ENCODE measurements at regions not wholly inside any gene's neighbourhood (a gene's known extent, or its start where the extent isn't known, plus 50 kb on each side); places are given as distances from the start of the nearest gene placed in this dataset.

DNA sequence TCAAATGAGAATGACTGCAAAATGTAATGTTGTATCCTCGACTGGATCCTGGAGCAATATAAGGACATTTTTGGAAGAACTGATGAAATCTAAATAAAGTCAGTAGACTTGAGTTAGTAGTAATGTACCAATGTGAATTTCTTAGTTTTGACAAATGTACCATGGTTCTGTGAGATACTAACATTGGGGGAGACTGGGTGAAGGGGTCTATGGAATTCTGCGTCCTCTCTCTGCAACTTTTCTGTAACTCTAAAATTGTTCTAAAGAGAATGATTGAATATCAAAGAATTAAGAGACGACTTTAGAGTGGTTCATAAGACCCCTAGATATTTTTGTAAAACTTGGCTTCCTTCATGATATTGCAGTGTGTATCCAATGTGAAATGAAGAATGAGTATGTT is 59.2 kb upstream of the KAZN start (continued):
- no peak for TF ChIP-seq MAZ (IDR thresholded peaks at IDR 0.05; ENCODE audit: borderline replicate concordance, low read depth, low read length)
- TF ChIP-seq HDAC2 (IDR thresholded peaks at IDR 0.05), result no peak

DNA sequence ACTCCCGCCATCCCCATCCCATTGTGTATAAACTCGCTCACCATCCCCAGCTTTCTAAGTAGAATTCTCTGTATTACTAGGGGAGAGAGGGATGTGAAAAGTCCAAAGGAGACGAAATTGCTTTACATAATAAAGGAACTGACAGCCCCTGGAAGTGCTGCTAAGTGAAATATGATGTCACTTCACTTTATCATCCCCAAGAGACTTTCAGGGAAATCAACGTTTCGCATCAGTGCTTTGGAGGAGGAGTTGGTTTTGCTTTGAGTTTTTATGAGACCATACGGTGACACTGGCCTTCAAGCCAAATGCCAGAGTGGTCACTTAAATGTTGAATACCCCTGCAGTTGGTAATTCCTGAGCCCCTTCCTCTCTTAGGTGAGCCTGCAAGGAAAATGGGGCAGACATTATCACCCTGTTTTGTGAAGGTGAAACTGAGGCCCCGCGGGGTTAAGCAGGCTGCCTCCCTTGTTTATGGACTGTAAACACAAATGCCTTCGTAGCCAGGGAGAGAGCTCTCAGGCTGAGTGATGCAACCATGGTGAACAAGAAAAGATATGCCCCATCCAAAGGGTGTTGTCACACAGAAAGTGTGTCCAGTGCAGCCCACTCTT is 58.4 kb upstream of the KAZN start:
- FAIRE-seq (no peak), DNase-seq (ENCODE audit: low read depth in 1 of 2, low spot score in 1 of 2) (no peak), ATAC-seq (no peak)
- WGBS (ENCODE audit: missing lambda C conversion rate), result 31% methylated on average over 9 of the region's 9 CpGs
- TF ChIP-seq FOXS1 (CRISPR knock-in tag; IDR thresholded peaks at IDR 0.05) (no peak), HOXA7 (CRISPR knock-in tag; IDR thresholded peaks at IDR 0.05) (no peak), PHF8 (IDR thresholded peaks at IDR 0.05; ENCODE audit: borderline replicate concordance, low read depth) (no peak), RAD21 (conservative IDR thresholded peaks at IDR 0.05 in 1 of 2, IDR thresholded peaks at IDR 0.05 in 1 of 2) (no peak), EP300 (IDR thresholded peaks at IDR 0.05) (no peak), NR3C1 (IDR thresholded peaks at IDR 0.05) (no peak), FOSB (CRISPR knock-in tag; IDR thresholded peaks at IDR 0.05) (no peak), ZFP36 (IDR thresholded peaks at IDR 0.05; ENCODE audit: borderline replicate concordance, partially characterized antibody) (no peak), POLR2A (IDR thresholded peaks at IDR 0.05; ENCODE audit: low read length) (no peak), EHMT2 (IDR thresholded peaks at IDR 0.05; ENCODE audit: low read depth) (no peak), POLR2AphosphoS2 (conservative IDR thresholded peaks at IDR 0.05; ENCODE audit: low read length) (no peak), CBX2 (IDR thresholded peaks at IDR 0.05; ENCODE audit: borderline replicate concordance, low read depth) (no peak)
- TF ChIP-seq, protein P1, sequence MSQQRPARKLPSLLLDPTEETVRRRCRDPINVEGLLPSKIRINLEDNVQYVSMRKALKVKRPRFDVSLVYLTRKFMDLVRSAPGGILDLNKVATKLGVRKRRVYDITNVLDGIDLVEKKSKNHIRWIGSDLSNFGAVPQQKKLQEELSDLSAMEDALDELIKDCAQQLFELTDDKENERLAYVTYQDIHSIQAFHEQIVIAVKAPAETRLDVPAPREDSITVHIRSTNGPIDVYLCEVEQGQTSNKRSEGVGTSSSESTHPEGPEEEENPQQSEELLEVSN (IDR thresholded peaks at IDR 0.05; ENCODE audit: borderline replicate concordance, low read depth), result no peak
- TF ChIP-seq, protein P2, sequence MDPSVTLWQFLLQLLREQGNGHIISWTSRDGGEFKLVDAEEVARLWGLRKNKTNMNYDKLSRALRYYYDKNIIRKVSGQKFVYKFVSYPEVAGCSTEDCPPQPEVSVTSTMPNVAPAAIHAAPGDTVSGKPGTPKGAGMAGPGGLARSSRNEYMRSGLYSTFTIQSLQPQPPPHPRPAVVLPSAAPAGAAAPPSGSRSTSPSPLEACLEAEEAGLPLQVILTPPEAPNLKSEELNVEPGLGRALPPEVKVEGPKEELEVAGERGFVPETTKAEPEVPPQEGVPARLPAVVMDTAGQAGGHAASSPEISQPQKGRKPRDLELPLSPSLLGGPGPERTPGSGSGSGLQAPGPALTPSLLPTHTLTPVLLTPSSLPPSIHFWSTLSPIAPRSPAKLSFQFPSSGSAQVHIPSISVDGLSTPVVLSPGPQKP (IDR thresholded peaks at IDR 0.05; ENCODE audit: low read depth, low read length), result no peak
- H3K4me1 ChIP-seq, result no peaks in the 10 kb centered on the region
- no peak overlapping the region for H3K4me3 ChIP-seq
- no peak overlapping the region for H3K4me2 ChIP-seq
- no peak overlapping the region for H3K27ac ChIP-seq
- no peaks in the 10 kb centered on the region for H3K9me3 ChIP-seq
- CTCF ChIA-PET, result interaction anchor here (0.7 kb wide), 1 partner anchor 400 kb away, joined by 3 read pairs; no protein-coding TSS in a partner anchor
- POLR2A ChIA-PET, result no interaction called here

DNA sequence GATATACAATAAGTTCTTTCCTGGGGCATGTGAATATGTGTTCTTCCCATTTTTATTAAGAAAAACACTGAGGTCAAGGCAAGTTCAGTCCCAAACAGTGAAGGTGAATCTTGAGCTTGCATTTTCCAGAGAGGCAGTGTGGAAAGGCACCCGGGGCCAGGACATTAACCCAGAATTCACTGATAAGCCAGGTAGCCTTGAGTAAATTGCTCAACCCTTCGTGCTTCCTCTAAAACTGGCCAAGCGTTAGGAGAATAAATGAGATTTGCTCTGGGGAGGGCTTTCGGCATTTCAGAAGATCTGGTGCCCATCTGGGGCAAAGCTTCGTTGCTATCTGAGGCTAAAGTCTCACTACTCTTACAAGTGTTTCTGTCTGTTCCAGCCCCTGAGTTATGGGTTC is 57.1 kb upstream of the KAZN start:
- Histone ChIP-seq H3K27ac (no peak overlapping the region), H3K4me2 (no peak overlapping the region), H3K9me3 (no peaks in the 10 kb centered on the region), H3K4me1 (no peaks in the 10 kb centered on the region), H3K4me3 (no peak overlapping the region)
- WGBS (ENCODE audit: missing lambda C conversion rate), result 30% methylated on average over 5 of the region's 5 CpGs
- TF ChIP-seq JUNB (IDR thresholded peaks at IDR 0.05) (no peak), ZC3H11A (IDR thresholded peaks at IDR 0.05) (no peak), POLR2AphosphoS2 (conservative IDR thresholded peaks at IDR 0.05; ENCODE audit: low read length) (no peak), CHD2 (IDR thresholded peaks at IDR 0.05; ENCODE audit: low read length, partially characterized antibody) (no peak), HOXB5 (CRISPR knock-in tag; IDR thresholded peaks at IDR 0.05) (no peak), NFE2L2 (conservative IDR thresholded peaks at IDR 0.05; ENCODE audit: low read length) (no peak), KDM1A (IDR thresholded peaks at IDR 0.05; ENCODE audit: low read depth) (no peak), JUN (IDR thresholded peaks at IDR 0.05) (no peak), FOXS1 (CRISPR knock-in tag; IDR thresholded peaks at IDR 0.05) (no peak)
- DNase-seq (ENCODE audit: low read depth in 1 of 2, low spot score in 1 of 2) (no peak), ATAC-seq (no peak), FAIRE-seq (no peak)
- CTCF ChIA-PET, result no interaction called here
- POLR2A ChIA-PET, result no interaction called here
